Naive B cell (primary cell): ENCODE measurements at regions not wholly inside any gene's neighbourhood (a gene's known extent, or its start where the extent isn't known, plus 50 kb on each side); places are given as distances from the start of the nearest gene placed in this dataset.
"Not testable (repeated sequence)": the region's sequence is repeated elsewhere in the genome, so short reads cannot be mapped to it uniquely, and the experiment has no call there.

ENCODE experiments used
- ATAC-seq, 2 donors: fragments of 150-1000 bp; cut with Tn5 transposase; 2 replicates each; pipeline ENCODE4 v1.10.0; 2021; ENCODE audit warnings: low read depth in 2 of 2, mild to moderate bottlenecking in 2 of 2, moderate library complexity in 2 of 2
- DNase-seq: peaks from one replicate; pipeline ENCODE4 v3.0.0; 2022
- H3K27ac Mint-ChIP-seq, 6 donors: one replicate each; pipeline ENCODE4 v1.8.0; 2020 to 2022; ENCODE audit warnings: mild to moderate bottlenecking in 6 of 6, mixed read lengths in 6 of 6, moderate library complexity in 5 of 6, inconsistent platforms in 2 of 6
- H3K27me3 Mint-ChIP-seq, 3 donors: one replicate each; pipeline ENCODE4 v1.8.0; 2021 to 2022; ENCODE audit warnings: mixed read lengths in 3 of 3, mild to moderate bottlenecking in 1 of 3
- H3K36me3 Mint-ChIP-seq, 2 donors: one replicate each; pipeline ENCODE4 v1.8.0; 2020 to 2022; ENCODE audit warnings: mixed read lengths in 2 of 2, inconsistent platforms in 1 of 2, mild to moderate bottlenecking in 1 of 2
- H3K4me1 Mint-ChIP-seq, 3 donors: one replicate each; pipeline ENCODE4 v1.8.0; 2020 to 2022; ENCODE audit warnings: mixed read lengths in 3 of 3, inconsistent platforms in 1 of 3, mild to moderate bottlenecking in 1 of 3, moderate library complexity in 1 of 3
- H3K4me3 Mint-ChIP-seq, 8 donors: one replicate each; pipeline ENCODE4 v1.8.0; 2020 to 2022; ENCODE audit warnings: mild to moderate bottlenecking in 8 of 8, mixed read lengths in 8 of 8, moderate library complexity in 8 of 8, inconsistent platforms in 2 of 8
- H3K9me3 Mint-ChIP-seq, 7 donors: one replicate each; pipeline ENCODE4 v1.8.0; 2020 to 2022; ENCODE audit warnings: mixed read lengths in 7 of 7, mild to moderate bottlenecking in 5 of 7, inconsistent platforms in 2 of 7, moderate library complexity in 1 of 7

DNA sequence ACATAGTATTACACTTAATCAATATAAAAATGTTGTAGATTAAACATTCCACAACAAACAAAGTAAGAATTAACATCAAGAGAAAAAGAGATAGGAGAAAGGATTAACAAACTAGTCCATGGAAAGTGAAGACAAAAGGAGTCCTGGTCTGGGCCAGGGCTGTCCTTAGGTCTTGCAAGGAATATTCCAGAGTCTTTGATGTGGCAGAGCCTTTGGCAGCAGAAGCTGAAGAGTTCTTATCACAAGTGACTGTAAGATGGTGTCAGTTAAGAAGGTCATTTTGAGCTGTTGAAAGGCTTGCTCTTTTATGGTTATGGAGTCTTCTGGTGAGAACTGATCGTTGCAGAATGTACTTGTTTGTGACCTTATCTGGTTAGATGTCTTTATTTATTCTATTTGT lies 127.7 kb upstream of the LRRTM4 start:
- H3K27me3 Mint-ChIP-seq, result no peaks in the 10 kb centered on the region
- ATAC-seq (no peak), DNase-seq (no peak)
- H3K4me1 Mint-ChIP-seq, result no peaks in the 10 kb centered on the region
- no peak overlapping the region for H3K4me3 Mint-ChIP-seq
- peaks cover 0 to 2% (median 2%) of the 10 kb centered on the region in 7 donors for H3K9me3 Mint-ChIP-seq
- H3K27ac Mint-ChIP-seq, result no peak overlapping the region
- H3K36me3 Mint-ChIP-seq, result no peaks in the 10 kb centered on the region

DNA sequence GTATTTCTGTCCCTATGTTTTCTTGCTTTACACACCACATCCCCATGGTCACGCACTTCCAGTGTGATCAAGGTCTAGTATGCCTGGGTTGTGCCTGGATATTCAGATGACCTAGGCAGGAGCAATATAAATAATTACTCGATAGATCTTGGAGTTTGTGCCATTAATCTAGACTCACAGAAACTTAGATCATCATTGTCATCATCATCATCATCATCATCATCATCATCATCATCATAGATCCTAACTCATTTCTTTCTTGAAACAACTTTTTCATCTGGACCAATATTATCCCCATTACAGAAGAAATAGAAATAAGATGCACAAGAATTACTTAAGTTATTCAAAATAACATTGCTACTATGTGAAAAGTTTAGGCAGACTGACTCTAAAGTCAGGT lies 130.3 kb upstream of the LRRTM4 start:
- Mint-ChIP-seq H3K4me3 (no peak overlapping the region), H3K27ac (no peak overlapping the region)
- ATAC-seq, result no peak

DNA sequence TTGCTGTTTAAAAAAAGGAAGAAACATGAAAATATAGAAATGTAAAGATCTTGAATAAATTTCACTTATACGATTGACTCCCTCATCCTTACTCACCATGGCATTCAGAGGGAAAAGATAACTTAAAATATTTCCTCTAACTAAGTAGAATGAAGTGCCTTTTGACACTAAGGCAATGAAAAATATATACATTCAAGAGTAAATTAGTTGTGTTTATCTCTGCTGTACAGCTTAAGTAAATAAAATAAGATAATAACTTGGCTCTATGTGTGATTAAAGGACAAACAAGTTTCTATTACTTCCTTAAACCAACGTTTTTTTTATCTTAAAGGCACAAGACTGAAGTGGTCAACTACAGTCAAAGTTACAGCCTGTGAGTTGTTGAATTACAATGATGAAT lies 142.3 kb upstream of the LRRTM4 start:
- Mint-ChIP-seq H3K4me3 (no peak overlapping the region), H3K27ac (no peak overlapping the region), H3K9me3 (peaks cover 0 to 3% (median 0%) of the 10 kb centered on the region in 7 donors), H3K27me3 (no peaks in the 10 kb centered on the region), H3K4me1 (no peaks in the 10 kb centered on the region), H3K36me3 (no peaks in the 10 kb centered on the region)
- DNase-seq (no peak), ATAC-seq (no peak)

More for the DNA sequence above, 130.3 kb upstream of the LRRTM4 start:
- no peaks in the 10 kb centered on the region for H3K4me1 Mint-ChIP-seq
- no peaks in the 10 kb centered on the region for H3K27me3 Mint-ChIP-seq
- H3K36me3 Mint-ChIP-seq, result no peaks in the 10 kb centered on the region
- H3K9me3 Mint-ChIP-seq, result peaks cover 0 to 5% (median 2%) of the 10 kb centered on the region in 7 donors
- no peak for DNase-seq

DNA sequence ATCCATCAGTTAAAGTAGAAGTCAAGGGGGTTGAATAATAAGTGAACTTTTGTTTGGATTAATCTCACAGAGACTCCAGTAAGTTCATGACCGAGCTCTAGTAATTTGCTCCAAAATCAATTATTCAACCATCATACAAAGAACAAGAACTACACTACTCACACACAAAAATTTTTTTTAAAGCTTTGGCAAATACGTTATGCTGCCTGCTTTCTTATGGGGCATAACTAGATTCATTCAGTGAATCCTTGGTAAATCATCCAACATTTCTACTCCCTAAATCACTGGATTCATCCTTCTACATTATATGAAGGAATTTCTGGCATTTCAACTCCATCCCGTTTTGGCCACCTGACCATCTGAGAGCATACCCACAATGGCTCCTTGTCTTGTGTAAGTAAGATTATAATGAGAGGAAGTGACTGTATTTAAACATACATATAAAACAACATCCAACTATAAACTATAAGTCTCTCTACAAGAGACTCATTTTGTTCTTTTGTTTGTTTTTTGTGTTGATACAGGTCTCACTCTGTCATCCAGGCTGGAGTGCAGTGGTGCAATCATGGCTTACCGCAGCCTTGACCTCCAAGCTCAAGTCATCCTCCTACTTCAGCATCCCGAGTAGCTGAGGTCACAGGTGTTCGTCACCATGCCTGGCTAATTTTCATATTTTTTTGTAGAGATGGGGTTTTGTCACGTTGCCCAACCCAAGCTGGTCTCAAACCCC lies 144.2 kb upstream of the LRRTM4 start:
- no peaks in the 10 kb centered on the region for H3K9me3 Mint-ChIP-seq
- H3K4me3 Mint-ChIP-seq, result no peak overlapping the region
- peak overlapping the region in 1 of 6 donors; percentile 33 for H3K27ac Mint-ChIP-seq
- no peaks in the 10 kb centered on the region for H3K27me3 Mint-ChIP-seq
- H3K36me3 Mint-ChIP-seq, result no peaks in the 10 kb centered on the region
- ATAC-seq (no peak), DNase-seq (no peak)
- no peaks in the 10 kb centered on the region for H3K4me1 Mint-ChIP-seq

DNA sequence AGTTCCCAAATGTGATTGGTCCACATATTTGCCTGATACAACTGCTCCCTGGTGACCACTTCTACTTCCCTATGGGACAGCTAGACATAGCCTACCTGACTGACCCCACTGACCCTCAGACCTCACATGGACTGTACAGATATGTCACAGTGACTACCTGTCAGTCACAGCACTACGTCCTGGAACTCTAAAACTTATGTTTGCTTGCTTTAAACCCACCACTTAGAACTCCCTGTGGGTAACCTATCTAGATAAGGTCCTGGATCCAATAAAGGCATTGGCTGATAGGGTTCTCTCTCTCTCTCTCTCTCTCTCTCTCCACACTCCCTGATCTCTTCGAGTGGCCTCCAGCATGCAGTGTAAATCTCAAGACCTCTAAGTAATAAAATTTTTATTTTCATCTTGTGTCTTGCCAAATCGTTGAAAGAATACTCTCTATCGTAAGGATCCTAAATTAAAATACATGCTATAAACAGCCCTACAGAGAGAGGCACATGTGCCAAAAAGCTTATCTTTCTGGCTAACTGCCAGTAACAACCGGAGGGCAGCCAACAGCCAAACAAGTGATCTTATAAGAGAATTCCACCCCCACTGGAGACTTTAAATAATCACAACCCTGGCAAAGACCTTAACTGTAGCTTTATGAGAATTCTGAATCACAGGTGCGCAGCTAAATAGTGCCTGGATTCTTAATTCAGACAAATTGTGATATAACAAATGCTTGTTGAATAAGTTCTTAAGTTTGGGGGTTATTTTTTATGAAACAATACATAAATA lies 162.6 kb upstream of the LRRTM4 start:
- not testable (repeated sequence) for H3K27me3 Mint-ChIP-seq, H3K4me3 Mint-ChIP-seq, DNase-seq, H3K4me1 Mint-ChIP-seq, H3K9me3 Mint-ChIP-seq, ATAC-seq, H3K36me3 Mint-ChIP-seq
- H3K27ac Mint-ChIP-seq, result peak overlapping the region in 1 of 6 donors; percentile 47

DNA sequence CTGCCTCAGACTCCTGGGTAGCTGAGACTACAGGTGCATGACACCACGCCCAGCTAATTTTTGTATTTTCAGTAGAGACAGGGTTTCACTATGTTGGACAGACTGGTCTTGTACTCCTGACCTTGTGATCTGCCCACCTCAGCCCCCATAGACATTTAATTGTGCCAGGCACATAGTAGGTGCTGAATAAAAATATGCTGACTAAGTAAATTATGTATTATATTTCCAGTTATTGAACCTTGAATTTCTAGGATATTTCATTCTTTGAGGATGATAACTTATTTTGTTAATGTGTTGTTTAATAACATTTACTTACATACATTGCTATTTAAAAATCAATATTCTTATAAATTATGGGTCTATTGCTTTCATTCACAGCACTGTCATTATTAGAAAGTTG lies 190.4 kb upstream of the LRRTM4 start:
- Mint-ChIP-seq H3K27ac (peak overlapping the region in 1 of 6 donors; percentile 30), H3K4me1 (no peaks in the 10 kb centered on the region), H3K9me3 (no peaks in the 10 kb centered on the region), H3K27me3 (no peaks in the 10 kb centered on the region), H3K4me3 (no peak overlapping the region), H3K36me3 (no peaks in the 10 kb centered on the region)
- ATAC-seq (no peak), DNase-seq (no peak)

DNA sequence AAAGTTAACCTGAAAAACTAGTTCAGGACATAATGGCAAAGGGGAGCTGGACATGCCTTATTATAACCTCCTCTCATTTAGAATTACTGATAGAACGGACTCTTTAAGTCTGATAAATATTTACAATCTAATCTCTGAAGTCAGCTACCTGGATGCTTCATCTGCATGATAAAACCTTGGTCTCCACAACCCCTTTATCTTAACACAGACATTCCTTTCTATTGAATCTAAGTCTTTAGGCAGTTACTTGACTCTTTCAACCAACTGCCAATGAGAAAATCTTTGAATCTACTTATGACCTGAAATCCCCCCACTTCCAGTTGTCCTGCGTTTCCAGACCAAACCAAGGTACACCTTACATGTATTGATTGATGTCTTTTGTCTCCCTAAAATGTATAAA lies 191.2 kb upstream of the LRRTM4 start:
- Mint-ChIP-seq H3K4me1 (no peaks in the 10 kb centered on the region), H3K4me3 (no peak overlapping the region), H3K36me3 (no peaks in the 10 kb centered on the region), H3K27me3 (no peaks in the 10 kb centered on the region), H3K27ac (no peak overlapping the region), H3K9me3 (no peaks in the 10 kb centered on the region)
- no peak for ATAC-seq
- no peak for DNase-seq

DNA sequence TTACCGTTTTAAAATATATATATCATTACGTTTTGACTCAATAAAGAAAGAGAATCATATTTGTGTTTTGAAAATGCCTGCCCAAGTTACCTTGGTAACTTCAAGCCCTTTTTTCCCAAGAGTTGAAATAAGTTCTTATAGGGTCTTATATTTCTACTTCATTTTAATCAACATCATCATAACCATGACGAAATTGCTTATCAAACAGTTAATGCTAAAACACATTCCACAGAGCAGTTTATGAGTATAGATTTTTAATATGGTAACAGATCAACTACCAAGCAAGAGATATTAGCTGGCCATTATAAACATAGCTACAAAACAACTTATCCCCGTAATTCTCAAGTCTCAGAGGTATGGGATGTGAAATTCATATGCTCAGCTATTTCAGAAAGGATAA lies 197.9 kb upstream of the LRRTM4 start:
- no peak for ATAC-seq
- Mint-ChIP-seq H3K4me3 (no peak overlapping the region), H3K9me3 (peaks cover 0 to 5% (median 2%) of the 10 kb centered on the region in 7 donors), H3K4me1 (no peaks in the 10 kb centered on the region), H3K36me3 (no peaks in the 10 kb centered on the region), H3K27me3 (no peaks in the 10 kb centered on the region), H3K27ac (no peak overlapping the region)
- DNase-seq, result no peak

DNA sequence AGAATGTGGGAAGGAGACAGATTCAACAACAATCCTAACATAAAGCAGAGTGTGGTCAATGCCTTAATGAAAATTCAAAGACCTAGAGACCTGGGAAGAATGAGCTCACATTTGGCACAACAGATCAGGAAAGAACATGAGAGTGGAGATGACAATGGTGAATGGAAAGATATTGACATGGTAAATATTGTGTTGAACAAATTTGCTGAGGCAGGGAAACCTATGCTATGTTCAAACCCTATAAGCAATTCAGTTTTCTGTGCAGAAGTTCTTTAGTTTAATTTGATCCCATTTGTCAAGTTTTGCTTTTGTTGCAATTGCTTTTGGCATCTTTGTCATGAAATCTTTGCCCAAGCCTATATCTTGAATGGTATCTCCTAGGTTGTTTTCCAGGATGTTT lies 199.4 kb upstream of the LRRTM4 start:
- no peaks in the 10 kb centered on the region for H3K4me1 Mint-ChIP-seq
- no peaks in the 10 kb centered on the region for H3K27me3 Mint-ChIP-seq
- no peak overlapping the region for H3K27ac Mint-ChIP-seq
- no peak for ATAC-seq
- H3K4me3 Mint-ChIP-seq, result no peak overlapping the region
- peaks cover 0 to 6% (median 2%) of the 10 kb centered on the region in 7 donors for H3K9me3 Mint-ChIP-seq
- no peak for DNase-seq
- no peaks in the 10 kb centered on the region for H3K36me3 Mint-ChIP-seq

DNA sequence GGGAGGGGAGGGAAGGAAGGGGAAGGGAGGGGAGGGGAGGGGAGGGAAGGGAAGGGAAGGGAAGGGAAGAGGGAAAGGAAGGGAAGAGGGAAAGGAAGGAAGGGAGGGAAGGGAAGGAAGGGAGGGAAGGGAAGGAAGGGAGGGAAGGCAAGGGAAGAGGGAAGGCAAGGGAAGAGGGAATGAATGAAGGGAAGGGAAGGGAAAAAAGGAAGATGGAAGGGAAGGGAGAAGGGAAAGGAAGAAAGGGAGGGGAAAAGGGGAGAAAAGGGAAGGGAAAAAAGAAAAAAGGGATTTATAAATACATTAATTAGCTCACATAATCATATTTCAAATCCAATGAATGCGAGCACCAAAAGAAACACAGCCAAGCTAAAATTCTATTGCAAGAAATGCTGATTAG lies 202.9 kb upstream of the LRRTM4 start:
- Mint-ChIP-seq H3K4me1 (no peaks in the 10 kb centered on the region), H3K27ac (no peak overlapping the region), H3K36me3 (no peaks in the 10 kb centered on the region), H3K27me3 (no peaks in the 10 kb centered on the region), H3K4me3 (no peak overlapping the region), H3K9me3 (peaks cover 0 to 13% (median 2%) of the 10 kb centered on the region in 7 donors)
- DNase-seq (no peak), ATAC-seq (no peak)

DNA sequence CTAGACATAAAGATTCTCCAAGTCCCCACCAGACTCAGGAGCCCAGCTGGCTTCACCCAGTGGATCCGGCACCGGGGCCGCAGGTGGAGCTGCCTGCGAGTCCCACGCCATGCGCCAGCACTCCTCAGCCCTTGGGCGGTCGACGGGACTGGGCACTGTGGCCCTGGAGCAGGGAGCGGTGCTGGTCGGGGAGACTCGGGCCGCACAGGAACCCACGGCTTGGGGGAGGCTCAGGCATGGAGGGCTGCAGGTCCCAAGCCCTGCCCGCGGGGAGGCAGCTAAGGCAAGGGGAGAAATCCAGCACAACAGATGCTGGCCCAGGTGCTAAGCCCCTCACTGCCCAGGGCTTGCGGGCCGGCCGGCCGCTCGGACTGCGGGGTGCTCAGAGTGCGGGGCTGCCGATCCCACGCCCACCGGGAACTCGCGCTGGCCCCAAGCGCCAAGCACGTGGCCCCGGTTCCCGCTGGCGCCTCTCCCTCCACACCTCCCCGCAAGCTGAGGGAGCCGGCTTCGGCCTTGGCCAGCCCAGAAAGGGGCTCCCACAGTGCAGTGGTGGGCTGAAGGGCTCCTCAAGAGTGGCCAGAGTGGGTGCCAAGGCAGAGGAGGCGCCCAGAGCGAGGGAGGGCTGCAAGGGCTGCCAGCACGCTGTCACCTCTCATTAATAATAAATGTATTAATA lies 212.6 kb upstream of the LRRTM4 start:
- not testable (repeated sequence) for DNase-seq, ATAC-seq, H3K27ac Mint-ChIP-seq, H3K36me3 Mint-ChIP-seq, H3K4me3 Mint-ChIP-seq, H3K27me3 Mint-ChIP-seq, H3K4me1 Mint-ChIP-seq, H3K9me3 Mint-ChIP-seq

DNA sequence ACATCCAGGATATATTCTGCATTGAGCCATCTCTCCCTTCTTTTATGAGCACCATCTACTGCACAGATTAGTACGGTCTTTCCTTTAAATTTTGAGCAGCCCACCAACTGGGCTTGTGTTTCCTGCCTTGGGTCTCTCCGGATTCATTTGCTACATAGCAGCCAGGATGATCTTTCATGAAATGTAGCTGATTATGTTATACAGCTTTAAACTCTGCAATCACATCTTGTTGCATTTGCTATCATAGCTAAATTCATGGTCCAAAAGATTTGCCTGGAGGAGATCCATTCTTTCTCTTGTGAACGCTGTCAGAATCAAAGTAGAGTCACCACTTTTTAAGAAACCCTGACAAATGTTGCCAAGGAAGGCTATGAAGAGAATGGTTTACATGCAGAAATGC lies 215.1 kb upstream of the LRRTM4 start:
- H3K36me3 Mint-ChIP-seq, result no peaks in the 10 kb centered on the region
- ATAC-seq, result no peak

DNA sequence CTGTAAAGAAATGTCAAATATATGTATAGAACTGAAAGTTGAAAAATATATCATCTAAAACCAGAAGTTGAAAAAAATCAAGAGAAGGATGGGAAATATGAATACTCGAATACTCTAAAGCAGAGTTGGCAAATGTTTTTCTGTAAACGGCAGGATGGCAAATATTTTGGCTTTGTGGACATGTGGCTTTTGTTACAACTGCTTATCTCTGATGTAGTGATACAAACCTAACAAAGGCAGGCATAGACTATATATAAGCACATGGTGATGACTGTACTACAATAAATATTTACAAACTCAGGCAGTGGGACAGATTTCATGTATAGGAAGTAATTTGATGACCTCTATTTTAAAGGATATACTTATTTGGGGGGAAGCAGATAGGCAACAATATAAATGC lies 224.6 kb upstream of the LRRTM4 start:
- no peaks in the 10 kb centered on the region for H3K36me3 Mint-ChIP-seq
- ATAC-seq (no peak), DNase-seq (no peak)
- H3K27ac Mint-ChIP-seq, result no peak overlapping the region
- no peaks in the 10 kb centered on the region for H3K27me3 Mint-ChIP-seq
- H3K4me3 Mint-ChIP-seq, result no peak overlapping the region
- H3K9me3 Mint-ChIP-seq, result peaks cover 0 to 6% (median 3%) of the 10 kb centered on the region in 7 donors
- H3K4me1 Mint-ChIP-seq, result no peaks in the 10 kb centered on the region

More for the DNA sequence above, 215.1 kb upstream of the LRRTM4 start:
- H3K27me3 Mint-ChIP-seq, result no peaks in the 10 kb centered on the region
- H3K4me3 Mint-ChIP-seq, result no peak overlapping the region
- no peak for DNase-seq
- H3K4me1 Mint-ChIP-seq, result no peaks in the 10 kb centered on the region
- H3K9me3 Mint-ChIP-seq, result peaks cover 0 to 8% (median 3%) of the 10 kb centered on the region in 7 donors
- no peak overlapping the region for H3K27ac Mint-ChIP-seq
